Cerebellar cortex (tissue), 1 donor: ENCODE measurements at regions not wholly inside any gene's neighbourhood (a gene's known extent, or its start where the extent isn't known, plus 50 kb on each side); places are given as distances from the start of the nearest gene placed in this dataset.

Experiments
- DNase-seq: peaks from one replicate; pipeline ENCODE4 v3.0.0-alpha.2; 2015; ENCODE audit warnings: low spot score

DNA sequence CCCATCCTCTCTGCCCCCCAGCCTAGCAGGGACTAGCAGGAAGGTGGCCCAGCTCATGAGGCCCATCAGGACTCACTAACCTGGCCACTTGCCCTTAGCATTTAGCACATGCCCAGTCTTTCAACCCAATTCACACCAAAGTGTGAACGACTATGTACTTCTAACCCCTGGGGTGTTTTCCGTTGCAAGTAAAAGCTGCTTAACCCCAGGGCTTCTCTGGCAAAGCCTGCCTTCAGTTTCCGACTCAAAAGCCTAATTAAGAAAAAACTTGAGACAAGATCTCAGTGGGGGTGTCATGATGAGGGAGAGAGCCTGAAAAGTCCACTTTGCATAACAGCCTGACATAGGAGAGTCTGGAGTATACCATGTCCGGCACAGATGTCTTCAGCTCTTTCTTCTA, 347.8 kb downstream of the MN1 start:
- no peak for DNase-seq

DNA sequence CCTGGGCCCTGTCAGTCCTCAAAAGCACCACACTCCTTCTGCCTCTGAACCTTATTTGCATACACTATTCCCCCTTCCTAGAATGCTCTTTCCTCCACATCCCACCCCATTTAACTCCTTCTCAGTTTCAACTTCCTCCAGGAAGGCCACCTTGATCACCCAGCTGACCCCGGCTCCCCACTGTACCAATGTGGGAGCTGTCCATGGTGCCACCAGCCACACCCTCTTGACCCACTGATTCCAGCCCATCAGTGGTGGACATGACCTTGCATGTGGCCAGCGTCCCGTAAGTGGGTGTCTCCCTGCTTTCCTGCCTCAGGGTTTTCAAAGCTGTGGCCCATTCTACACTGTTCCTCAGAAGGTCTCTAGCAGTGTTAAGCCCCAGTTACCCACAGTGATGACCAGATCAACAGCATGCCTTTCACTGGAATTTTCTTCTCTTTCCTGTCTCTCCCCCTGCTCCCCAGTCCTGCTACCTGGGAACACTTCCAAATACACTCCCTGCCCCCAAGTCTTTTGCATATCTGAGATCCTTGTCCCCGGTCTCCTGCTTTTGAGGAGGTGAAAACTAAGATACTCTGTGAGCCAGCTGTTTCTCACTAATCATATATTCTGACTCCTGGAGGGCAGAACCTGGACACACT, 346.6 kb downstream of the MN1 start:
- no peak for DNase-seq

DNA sequence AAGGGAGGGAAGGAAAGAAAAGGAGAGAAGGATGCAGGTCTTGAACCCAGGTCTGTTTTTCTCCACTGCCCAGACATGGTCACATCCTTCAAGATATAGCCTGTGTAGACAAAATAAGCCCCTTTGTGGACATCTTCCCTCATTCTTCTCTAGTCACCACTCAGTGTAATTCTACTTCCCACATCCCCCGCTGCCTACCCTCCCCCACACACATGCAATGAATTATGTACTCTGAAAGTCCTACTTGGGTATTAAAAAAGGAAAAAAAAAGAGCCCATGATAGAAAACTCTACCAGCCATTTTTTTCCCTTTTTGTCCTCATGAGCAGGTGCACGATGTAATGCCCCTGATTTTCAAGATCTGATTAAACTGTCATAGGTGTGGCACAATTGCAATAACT, 346.0 kb downstream of the MN1 start:
- no peak for DNase-seq

DNA sequence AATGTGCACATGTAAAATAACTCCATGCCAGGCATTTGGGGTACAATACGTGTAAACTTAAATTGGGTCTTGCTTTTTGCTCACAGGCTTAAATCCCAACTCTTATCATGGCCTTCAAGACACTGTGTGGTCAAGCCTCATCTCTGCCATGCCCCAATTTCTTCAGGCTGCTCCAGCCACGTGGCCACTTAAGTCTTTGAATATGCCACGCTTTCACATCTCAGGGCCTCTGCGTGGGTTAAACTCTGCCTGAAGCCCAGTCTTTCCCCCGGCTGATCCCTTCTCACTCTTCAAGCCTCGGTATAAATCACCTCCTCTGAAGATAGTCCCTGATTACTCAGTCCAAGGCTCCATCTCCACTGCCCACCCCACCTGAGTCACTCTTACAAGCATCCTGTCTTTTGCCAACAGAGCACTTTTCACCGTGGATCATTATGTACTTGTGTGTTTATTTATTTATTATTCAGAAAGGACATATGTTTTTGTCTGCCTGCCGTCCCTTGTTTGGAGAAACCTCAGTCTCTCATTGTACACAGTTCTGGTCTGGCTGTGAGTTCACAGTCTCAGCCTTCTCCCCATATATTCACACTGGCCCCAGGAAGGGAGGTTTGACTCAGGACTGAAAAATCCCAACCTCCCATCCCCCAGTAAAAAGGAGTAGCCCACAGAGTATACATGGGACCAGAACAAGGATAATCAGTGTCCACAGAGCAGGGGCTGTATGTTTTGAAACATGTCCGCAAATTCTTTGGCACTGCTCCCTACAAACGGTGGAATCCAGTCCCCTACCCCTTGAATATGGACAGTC, 344.7 kb downstream of the MN1 start:
- no peak for DNase-seq

DNA sequence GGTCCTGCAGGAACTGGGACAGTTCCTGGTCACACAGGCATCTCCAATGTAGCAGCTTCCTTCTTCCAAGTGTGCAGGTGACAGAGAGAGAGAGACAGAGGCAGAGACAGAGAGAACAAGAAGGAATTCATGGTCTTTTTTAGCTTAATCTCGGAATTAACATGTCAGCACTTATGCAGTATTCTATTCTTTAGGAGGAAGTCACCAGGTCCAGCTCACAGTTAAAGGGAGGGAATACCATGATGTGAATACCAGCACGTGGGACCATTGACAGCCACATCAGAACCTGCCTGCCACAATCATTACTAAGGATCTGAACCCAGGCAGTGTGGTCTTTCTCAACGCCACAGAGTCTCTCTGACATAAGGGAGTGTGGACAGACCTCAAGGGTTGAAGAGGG, 341.6 kb downstream of the MN1 start:
- no peak for DNase-seq

DNA sequence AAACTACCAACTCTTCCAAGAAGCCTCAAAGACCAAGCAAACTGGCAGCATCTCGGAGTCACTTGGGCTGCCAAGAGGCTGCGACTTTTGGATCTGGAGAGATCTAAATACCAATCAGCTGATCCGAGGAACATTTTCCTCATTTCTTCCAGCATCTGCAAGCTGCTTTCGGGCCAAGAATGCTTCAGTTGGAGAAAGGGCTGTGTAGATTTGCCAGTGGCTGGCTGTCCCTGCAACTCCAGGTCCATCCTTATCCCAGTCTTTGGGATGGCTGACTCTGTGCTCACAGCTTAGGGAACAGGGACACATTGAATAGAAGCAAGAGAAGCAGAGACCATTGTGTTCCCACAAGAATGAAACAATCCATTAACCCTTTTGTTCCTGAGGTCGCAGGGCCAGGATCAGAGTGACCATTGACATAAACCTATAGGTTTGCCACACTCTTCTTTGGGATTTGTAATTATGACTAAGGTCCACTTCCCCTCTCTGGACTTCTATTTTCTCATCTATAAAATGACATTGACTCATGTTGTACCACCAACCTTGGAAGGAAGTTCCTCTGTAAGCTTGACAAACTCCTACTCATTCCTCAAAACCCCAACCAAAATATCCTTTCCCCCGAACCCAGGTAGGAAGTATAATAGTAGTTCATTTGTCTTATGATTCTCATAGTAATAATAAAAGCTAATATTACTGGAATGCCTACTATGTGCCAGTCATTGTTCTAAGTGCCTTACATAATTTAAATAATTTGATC, 340.8 kb downstream of the MN1 start:
- DNase-seq = peak; percentile 1

DNA sequence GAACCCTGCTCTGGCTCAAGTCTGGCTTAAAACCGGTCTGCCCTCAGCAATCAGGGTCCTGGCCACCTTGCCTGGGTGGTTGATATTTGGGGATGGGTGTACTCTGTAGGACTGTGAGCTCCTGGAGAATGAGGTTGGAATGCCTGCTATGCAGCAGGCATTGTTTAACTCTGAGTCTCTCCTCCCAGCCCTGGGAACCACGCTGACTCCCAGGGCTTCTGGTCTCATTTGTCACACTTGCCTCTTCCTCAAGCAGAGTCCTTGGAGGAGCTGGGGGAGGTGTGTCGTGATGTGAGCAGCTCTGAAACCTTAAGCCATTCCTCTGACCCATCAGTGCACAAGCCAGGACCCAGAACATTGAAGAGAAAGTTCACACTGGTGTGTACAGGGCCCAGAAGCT, 340.1 kb downstream of the MN1 start:
- no peak for DNase-seq

DNA sequence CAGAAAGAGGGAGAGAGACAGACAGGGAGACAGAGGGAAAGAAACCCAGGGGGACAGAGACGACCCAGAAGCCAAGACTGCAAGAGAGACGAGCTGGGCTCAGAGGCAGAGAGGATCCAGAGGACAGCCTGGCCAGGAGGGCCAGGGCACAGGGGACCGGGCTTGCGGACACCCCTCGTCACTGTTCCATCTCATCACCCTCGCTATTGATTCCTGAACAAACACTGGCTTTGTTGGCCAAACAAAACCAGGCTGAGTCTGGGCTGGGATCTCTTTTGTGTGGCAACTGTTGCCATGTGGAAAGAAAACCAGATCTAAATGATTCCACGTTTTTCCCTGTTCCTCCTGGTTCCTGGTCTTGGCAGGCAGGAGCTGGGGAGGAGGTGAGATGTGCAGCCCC, 339.4 kb downstream of the MN1 start:
- no peak for DNase-seq

DNA sequence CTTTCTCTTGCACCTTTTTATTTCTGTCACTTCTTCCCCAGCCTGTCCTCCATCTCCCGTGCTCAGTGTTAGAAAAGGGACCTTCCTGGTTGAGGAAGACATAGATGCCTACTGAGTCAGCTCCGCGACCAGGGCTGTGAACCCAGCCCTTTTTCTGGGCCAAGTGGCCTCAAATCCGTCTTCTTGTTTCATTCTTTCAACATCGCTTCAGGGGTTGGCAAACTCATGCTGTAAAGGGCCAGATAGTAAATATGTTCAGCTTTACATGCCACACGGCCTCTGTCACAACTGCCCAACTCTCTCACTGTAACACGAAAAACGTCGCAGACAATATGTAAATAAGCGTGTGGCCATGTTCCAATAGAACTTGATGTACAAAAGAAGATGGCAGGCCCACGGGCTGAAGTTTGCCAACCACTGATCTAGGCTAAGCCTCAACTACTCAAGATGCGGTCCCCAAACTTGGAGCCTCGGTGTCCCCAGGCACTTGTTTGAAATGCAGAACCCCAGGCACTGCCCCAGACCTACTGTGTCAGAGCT, 338.4 kb downstream of the MN1 start:
- no peak for DNase-seq

DNA sequence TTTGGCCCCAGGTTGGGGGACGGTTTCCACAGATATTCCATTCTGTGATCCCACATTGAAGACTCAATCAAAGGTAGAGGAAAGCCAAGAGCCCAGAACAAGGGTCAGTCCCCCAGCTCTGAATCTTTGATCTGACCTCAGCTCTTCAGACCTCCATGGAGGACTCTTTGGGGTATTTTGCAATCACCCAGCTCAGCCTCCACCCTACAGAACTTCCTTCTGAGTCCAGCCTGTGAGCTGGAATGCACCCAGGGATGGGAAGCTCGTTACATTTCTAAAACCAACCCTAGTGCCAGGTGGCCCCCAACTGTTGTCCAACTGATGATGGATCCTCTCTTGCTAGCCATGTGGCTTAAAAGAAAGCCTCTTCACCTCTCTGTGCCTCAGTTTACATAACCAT, 335.3 kb downstream of the MN1 start:
- no peak for DNase-seq

DNA sequence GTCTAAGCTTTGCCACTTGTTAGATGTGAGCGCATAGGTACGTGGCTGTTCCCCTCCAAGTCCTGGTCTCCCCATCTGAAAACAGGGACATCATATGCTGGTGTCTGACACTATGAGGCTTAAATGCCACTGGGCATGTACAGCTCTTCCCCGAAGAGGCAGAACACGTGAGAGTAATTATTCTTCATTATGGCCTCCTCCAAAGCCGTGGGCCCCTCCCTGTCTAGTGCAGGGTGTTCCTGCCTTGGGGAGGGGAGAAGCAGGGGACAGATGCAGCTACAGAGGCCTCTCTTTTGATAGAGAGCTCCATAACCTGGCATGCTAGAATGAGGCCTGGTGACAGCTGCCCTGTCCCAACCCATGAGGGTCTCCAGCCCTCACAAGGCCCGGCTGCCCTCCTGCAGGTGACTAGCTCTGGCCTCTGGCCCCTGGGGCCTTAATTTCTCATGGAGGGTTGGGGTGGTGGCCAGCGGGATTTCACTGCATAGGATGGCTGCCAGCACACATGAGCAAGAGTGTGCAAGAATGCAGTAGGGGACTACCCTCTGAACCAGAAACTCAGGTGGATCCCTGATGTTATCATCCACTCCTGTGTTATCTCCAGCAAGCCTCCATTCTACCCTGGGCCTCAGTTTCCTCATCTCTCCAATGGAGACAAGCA, 334.6 kb downstream of the MN1 start:
- DNase-seq = no peak

DNA sequence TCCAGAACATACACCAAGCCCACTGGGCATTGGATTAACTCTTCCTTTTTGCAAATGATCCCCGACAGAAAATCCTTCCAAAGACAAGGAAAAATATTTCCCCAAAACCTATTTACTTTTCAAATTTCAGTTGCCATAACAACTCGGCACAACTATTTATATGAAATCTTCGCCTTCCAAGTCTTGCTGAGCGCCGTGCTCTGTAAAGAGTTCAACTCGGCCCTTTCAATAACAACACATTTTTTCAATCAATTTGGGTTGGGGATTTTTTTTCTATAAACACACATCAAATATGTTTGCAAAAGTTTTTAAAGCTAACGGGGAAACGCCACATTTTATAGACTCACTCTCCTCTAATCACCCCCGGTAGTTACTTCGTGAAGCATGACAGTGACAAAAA, 333.8 kb downstream of the MN1 start:
- no peak for DNase-seq

DNA sequence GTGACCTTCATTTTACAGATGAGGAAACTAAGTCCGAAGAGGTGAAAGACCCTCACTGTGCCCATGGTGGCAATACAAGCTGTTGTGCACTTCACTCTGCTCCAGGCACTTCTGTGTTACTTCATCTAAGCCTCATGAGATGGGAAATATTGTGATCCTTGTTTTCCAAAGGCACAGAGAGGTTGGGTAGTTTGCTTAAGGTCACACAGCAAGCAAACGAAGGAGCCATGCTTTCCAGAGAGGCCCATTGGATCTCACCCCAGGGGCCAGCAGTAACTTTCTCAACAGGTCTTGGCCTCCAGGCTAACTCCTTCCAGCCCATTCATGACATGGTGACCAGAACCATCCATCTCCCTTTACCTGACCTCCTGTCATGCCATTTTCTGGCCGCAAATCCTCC, 332.8 kb downstream of the MN1 start:
- no peak for DNase-seq

DNA sequence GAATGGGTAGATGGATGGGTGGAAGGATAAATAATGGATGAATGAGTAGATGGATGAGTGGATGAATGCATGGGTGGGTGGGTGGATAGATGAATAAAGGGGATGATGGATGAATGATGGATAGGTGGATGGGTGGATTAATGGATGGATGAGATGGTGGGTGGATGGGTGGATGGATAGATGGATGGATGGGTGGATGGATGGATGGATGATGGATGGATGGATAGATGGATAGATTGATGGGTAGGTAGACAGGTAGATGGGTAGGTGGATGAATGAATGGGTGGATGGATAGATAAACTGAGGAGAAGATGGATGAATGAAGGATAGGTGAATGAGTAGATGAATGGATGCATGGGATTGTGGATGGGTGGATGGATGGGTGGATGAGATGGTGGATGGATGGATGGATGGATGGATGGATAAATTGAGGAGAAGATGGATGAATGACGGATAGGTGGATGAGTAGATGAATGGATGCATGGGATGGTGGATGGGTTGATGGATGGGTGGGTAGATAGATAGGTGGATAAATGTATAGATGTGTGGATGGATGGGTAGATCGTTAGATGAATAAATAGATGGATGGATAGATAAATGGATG, 331.3 kb downstream of the MN1 start:
- no peak for DNase-seq

DNA sequence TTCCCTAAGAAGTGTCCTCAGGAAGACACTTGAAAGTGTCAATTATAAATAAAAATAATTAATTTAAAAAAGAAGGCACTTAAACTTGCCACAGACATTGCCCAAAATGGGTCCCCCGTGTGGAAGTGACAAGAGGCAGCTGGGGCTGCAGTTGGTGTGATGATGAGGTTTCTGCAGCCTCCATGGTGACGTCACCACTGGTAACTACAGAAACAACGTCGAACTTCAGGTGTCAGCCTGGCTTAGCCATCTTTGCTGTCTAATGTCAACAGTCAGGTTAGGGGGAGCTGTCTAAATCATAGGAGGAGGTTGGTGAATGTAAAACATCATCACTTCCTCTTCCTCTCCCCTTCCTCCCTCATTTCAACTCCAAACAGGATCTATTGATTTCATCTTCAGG, 328.6 kb downstream of the MN1 start:
- DNase-seq = no peak

DNA sequence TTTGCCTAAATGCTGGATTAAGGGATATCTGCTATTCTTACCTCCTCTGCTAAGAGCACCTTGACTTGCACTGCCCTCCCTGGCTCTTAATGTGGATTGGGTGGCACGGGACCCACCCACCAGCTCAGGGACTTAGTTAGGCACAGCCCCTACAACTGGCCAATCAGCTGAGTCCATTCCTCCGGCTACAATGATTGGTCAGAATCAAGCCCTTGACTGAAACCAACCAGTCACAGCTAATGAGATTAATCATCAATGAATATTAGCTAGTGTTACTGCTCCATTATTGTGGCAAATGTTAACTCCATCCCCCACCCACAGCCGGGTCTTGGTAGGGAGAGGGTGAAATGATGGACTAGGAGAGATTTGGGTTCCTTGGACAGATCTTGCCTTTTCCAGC, 328.0 kb downstream of the MN1 start:
- no peak for DNase-seq

DNA sequence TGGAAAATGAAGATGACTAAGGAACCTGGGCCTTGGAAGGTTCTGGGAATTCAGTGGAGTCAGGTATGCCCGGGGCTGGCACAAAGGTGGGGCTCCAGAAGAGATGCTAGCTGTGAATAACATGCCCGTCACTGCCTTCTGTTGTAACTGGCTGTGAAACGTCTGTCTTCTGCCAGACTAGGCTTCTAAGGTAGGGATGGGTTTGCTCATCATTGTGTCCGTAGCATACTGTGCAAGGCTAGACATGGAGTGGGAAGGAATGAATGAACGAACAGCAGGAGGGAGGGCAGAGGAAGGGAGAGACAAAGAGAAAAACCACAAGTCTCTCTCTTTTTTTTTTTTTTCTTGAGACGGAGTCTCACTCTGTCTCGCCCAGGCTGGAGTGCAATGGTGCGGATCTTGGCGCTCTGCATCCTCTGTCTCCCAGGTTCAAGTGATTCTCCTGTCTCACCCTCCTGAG, 327.4 kb downstream of the MN1 start:
- DNase-seq = no peak

DNA sequence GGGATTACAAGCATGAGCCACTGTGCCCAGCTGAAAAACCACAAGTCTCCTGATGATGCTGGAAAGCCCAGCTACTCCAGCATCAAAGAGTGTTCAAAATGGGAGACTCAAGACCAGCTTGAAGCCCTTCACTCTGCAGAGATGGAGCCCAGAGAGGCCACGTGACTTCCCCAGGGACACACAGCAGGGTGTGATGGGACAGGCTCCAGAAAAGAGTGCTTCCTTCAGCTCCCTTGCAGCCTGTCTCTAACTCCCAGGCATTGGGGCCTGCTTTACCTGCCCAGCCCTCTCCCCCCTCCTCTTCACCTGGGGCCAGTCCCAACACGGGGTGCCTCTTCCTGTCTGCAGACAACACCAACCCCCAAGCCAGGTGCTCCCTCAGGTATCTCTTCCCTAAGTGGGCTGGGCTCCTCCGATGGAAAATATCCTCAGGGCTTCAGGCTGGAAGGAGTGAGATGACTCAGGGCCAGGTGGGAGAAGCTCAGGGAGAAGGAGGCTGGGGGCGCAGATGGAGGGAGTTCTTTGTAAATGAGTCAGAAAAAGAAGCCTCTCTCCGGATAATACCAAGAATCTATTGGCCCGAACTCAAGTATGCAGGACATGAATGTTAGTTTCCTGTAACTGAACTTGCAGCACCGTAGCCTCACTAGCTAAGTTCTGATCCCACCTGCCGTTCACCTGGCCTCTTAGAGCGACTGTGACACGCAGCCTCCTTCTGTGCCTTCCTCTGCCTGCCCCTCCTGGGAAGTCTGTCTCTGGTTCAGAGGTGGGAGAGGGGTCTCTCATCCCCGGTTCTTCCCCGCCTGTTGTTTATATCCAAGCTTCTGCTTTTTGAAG, 326.6 kb downstream of the MN1 start:
- DNase-seq = no peak

DNA sequence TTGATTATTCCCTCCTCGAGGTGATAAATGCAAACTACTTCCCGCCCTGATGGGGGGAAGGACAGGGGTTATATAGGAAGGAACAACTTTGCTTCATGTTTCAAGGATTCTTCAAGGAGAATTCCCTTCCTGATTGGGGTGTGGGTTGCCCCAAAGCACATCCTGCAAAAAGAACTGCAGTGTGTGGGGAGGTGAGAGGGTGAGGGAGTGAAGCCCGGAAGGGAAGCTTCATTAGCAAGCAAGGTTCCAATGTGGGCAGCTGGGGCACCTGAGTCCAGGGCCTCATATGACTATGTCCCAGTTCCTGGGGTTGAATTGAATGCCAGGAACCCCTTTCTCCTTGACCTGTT, 326.0 kb downstream of the MN1 start:
- no peak for DNase-seq

DNA sequence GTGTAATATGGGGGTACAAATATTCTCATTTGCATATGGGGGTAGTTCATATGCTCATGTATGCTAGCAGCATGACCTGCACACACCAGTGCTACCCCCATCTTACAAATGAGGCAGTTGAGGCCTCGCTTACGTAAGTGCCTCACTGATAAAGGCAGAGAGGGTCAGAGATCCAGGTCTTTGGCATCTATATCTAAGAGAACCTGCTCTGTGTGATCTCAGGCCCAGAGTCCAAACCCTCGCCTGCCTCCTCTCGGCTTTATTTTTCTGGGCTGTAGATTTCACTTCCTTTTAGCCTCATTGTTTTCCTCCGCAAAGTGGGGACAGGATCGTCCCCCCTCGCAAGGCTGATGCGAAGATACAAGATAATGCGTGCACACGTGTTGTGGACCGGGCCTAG, 325.2 kb downstream of the MN1 start:
- DNase-seq = no peak

DNA sequence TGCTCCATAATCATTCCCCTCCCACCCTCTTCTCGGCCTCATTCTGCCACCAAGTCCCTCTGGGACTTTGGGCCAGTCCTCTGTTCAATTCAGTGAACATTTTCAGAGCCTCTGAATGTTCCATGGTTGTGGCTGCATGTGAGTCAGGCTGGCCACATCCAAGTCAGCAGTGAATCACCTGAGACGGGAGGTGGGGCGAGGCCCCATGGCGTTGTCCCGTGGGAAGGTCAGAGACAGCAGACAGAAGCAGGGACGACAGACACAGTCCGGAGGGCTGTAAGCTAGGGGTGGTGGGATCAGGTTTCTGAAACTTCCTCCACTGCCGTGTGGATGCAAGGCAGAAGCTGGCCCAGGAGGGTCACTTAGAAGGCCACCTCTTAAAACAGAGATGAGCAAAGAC, 324.8 kb downstream of the MN1 start:
- no peak for DNase-seq
